T-helper 17 cell (primary cell): ENCODE measurements at regions not wholly inside any gene's neighbourhood (a gene's known extent, or its start where the extent isn't known, plus 50 kb on each side); places are given as distances from the start of the nearest gene placed in this dataset.

ENCODE experiments used
- ATAC-seq: fragments of 150-1000 bp; cut with Tn5 transposase; 2 replicates; pipeline ENCODE4 v1.10.0; 2021; ENCODE audit warnings: mild to moderate bottlenecking, moderate library complexity
- DNase-seq, 3 donors: peaks; one replicate each; pipeline versions ENCODE4 v3.0.0 to v3.0.0-alpha.2; 2020 to 2021
- H3K9me3 ChIP-seq: one replicate; pipeline ENCODE4 v1.7.0; 2013; ENCODE audit warnings: low read length, mild to moderate bottlenecking; ENCODE audit not compliant: control insufficient read depth, poor library complexity, severe bottlenecking
- H3K27ac Mint-ChIP-seq: one replicate; pipeline ENCODE4 v1.8.0; 2022; ENCODE audit warnings: mild to moderate bottlenecking, moderate library complexity, mixed read lengths
- H3K27me3 Mint-ChIP-seq: one replicate; pipeline ENCODE4 v1.8.0; 2022; ENCODE audit warnings: mixed read lengths
- H3K36me3 Mint-ChIP-seq: one replicate; pipeline ENCODE4 v1.8.0; 2022; ENCODE audit warnings: low read depth, mixed read lengths
- H3K4me1 Mint-ChIP-seq: one replicate; pipeline ENCODE4 v1.8.0; 2022; ENCODE audit warnings: mild to moderate bottlenecking, mixed read lengths
- H3K4me3 Mint-ChIP-seq: one replicate; pipeline ENCODE4 v1.8.0; 2022; ENCODE audit warnings: mild to moderate bottlenecking, moderate library complexity, mixed read lengths

GRCh38 chr17:15892731-15893657 is 51.9 kb upstream of the ADORA2B start:
- H3K9me3 ChIP-seq, result no peaks in the 10 kb centered on the region
- ATAC-seq (no peak), DNase-seq (no peak)
- Mint-ChIP-seq H3K27me3 (peaks cover 6% of the 10 kb centered on the region), H3K27ac (no peak overlapping the region), H3K36me3 (peaks cover 3% of the 10 kb centered on the region), H3K4me1 (peaks cover 12% of the 10 kb centered on the region), H3K4me3 (no peak overlapping the region)

- DNase-seq (no peak), ATAC-seq (no peak)
- Mint-ChIP-seq H3K27me3 (peaks cover 6% of the 10 kb centered on the region), H3K4me1 (peaks cover 13% of the 10 kb centered on the region), H3K4me3 (no peak overlapping the region), H3K27ac (no peak overlapping the region), H3K36me3 (peaks cover 3% of the 10 kb centered on the region)
- H3K9me3 ChIP-seq, result no peaks in the 10 kb centered on the region
Observed at GRCh38 chr17:15893658-15894024, 51.3 kb upstream of the ADORA2B start.

DNA sequence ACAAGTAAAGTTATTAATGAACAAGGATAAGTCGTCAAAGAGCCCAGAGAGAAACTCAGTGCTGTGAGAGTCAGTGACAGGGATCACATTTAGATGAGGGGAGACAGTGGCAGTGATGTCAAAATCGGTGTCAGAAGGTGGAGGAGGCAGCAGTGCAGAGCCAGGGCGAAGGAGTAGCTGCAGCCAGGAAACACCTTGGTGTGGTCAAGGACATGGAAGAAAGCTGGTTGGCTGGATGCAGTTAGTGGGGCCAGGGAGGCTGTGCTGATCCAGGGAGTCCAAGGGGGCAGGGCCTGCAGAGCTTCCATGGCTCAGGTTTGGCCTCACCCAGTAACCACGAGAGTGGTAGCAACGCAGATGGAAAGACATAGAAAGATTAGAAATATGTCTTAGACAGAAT is 50.7 kb upstream of the ADORA2B start:
- H3K4me3 Mint-ChIP-seq, result no peak overlapping the region
- no peak for DNase-seq
- ATAC-seq, result no peak
- peaks cover 3% of the 10 kb centered on the region for H3K36me3 Mint-ChIP-seq
- H3K27ac Mint-ChIP-seq, result no peak overlapping the region
- H3K27me3 Mint-ChIP-seq, result peaks cover 6% of the 10 kb centered on the region
- no peaks in the 10 kb centered on the region for H3K9me3 ChIP-seq
- H3K4me1 Mint-ChIP-seq, result peaks cover 13% of the 10 kb centered on the region

DNA sequence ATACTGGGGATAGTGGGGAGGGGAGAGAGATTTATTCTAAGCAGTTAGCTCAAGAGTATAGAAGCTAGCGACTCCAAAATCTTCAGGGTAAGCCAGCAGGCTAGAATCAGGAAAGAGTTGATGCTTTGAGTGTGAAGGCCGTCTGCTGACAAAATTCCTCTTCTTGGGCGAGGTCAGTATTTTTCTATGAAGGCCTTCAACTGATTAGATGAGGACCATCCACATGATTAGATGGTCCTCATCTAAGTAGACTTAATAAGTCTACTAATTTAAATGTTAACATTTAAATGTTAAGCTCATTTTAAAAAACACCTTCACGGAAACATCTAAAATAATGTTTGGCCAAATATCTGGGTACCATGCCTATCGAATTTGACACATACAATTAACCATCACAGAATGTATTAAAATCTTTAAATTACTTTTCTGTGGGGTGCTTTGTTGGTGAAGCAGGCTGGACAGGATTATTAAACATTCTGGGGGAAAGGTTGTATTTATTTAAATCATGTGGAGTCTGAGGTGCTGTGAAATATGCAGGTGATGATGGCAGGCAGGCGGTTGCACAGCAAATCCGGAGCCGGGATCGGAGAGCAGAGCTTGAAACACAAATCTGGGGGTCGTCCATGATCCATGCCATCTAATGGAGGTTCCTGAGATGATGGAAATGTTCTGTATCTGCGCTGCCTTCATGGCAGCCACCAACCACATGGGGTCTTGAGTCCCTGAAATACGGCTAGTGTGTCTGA is 49.8 kb upstream of the ADORA2B start:
- Mint-ChIP-seq H3K27me3 (peaks cover 6% of the 10 kb centered on the region), H3K4me1 (peaks cover 13% of the 10 kb centered on the region), H3K36me3 (peaks cover 3% of the 10 kb centered on the region), H3K27ac (no peak overlapping the region), H3K4me3 (no peak overlapping the region)
- H3K9me3 ChIP-seq, result no peaks in the 10 kb centered on the region
- no peak for DNase-seq
- no peak for ATAC-seq
